ENCODE measurements at regions not wholly inside any gene's neighbourhood (a gene's known extent, or its start where the extent isn't known, plus 50 kb on each side); places are given as distances from the start of the nearest gene placed in this dataset.

- ATAC-seq (no peak), DNase-seq (no peak)
- Histone ChIP-seq H3K36me3 (no peaks in the 10 kb centered on the region), H3K4me3 (no peak overlapping the region), H3K27ac (no peak overlapping the region), H3K9me3 (no peaks in the 10 kb centered on the region), H3K27me3 (peaks cover 0 to 19% (median 0%) of the 10 kb centered on the region in 9 donors), H3K4me1 (peaks cover 0 to 9% (median 2%) of the 10 kb centered on the region in 12 donors)
- TF ChIP-seq POLR2A (IDR thresholded peaks at IDR 0.05) (no peak), CTCF (IDR thresholded peaks at IDR 0.05) (no peak)
- WGBS, 4 donors = 76 to 84% (median 77%) methylated on average over 8 of the region's 8 CpGs
- intact Hi-C loops (cut with DNase I) = no loop called here
Measured at GRCh38 chr22:48093981-48094380, 1331.5 kb downstream of the TBC1D22A start.

GRCh38 chr22:48092866-48093265 is 1330.4 kb downstream of the TBC1D22A start:
- Histone ChIP-seq H3K36me3 (no peaks in the 10 kb centered on the region), H3K4me3 (no peak overlapping the region), H3K9me3 (no peaks in the 10 kb centered on the region), H3K4me1 (peaks cover 0 to 9% (median 2%) of the 10 kb centered on the region in 12 donors), H3K27me3 (peaks cover 0 to 14% (median 0%) of the 10 kb centered on the region in 9 donors), H3K27ac (no peak overlapping the region)
- WGBS, 4 donors = 73 to 81% (median 76%) methylated on average over 4 of the region's 4 CpGs
- ATAC-seq = no peak
- intact Hi-C loops (cut with DNase I) = no loop called here
- TF ChIP-seq POLR2A (IDR thresholded peaks at IDR 0.05) (no peak), CTCF (IDR thresholded peaks at IDR 0.05) (no peak)
- no peak for DNase-seq

DNA sequence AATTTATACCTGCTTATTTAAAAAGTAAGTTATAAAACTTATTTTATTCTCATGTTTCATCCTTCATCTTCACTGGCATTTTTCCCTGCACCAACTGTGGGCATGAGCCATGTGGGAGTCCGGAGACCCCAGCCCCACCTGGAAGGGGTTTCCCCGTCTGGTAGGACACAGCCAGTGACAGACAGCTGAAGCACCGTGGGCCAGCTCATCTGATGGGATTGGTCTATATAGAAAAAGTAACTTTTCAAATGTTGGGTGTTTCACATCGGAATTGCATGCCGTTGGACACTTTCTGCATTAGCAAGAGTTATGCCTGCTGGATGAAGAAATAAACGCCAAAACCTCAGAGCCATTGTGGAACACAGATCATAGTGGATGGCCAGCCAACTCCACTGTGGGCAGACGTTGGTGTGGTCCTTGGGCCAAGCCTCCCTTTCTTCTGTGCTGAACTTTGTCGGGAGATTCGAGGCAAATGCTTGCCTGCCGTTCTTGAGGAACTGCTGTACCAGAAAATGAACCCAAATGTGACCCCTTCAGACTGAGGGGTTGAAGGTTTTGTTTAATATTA is 1329.3 kb downstream of the TBC1D22A start:
- H3K27me3 ChIP-seq = peaks cover 0 to 18% (median 0%) of the 10 kb centered on the region in 9 donors
- intact Hi-C loops (cut with DNase I) = no loop called here
- DNase-seq (no peak), ATAC-seq (no peak)
- no peak overlapping the region for H3K27ac ChIP-seq
- H3K9me3 ChIP-seq = no peaks in the 10 kb centered on the region
- H3K36me3 ChIP-seq = no peaks in the 10 kb centered on the region
- 78 to 86% (median 81%) methylated on average over 10 of the region's 10 CpGs for whole genome bisulfite sequencing, 4 donors
- no peak for TF ChIP-seq CTCF (IDR thresholded peaks at IDR 0.05)
- TF ChIP-seq POLR2A (IDR thresholded peaks at IDR 0.05) = no peak
- peaks cover 0 to 9% (median 2%) of the 10 kb centered on the region in 12 donors for H3K4me1 ChIP-seq
- no peak overlapping the region for H3K4me3 ChIP-seq

DNA sequence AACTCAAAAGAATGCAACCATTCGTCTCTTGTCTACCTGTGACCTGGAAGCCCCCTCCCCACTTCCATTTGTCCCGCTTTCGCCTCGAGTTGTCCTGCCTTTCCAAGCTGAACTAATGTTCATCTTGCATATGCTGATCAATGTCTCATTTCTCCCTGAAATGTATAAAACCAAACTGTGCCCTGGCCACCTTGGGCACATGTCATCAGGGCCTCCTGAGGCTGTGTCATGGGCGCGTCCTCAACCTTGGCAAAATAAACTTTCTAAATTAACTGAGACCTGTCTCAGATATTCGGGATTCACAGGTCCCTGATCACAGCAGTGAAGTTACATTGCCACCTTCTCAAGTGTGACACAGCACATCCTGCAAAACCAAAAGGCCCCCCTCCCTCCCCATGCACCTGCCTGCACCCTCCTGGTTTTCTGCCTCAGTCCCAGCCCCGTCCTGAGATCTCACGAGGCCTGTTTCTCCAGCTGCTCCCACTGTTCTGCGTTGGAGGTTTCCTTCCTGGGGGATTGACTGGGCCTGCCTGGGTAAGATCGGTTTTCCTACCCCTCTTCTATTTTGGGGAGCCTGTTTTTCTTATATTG is 1328.7 kb downstream of the TBC1D22A start:
- intact Hi-C loops (cut with DNase I) = no loop called here
- DNase-seq = no peak
- Histone ChIP-seq H3K4me3 (no peak overlapping the region), H3K27me3 (peaks cover 0 to 18% (median 0%) of the 10 kb centered on the region in 9 donors), H3K36me3 (no peaks in the 10 kb centered on the region), H3K27ac (no peak overlapping the region), H3K9me3 (no peaks in the 10 kb centered on the region), H3K4me1 (peaks cover 0 to 9% (median 2%) of the 10 kb centered on the region in 12 donors)
- no peak for TF ChIP-seq CTCF (IDR thresholded peaks at IDR 0.05)
- TF ChIP-seq POLR2A (IDR thresholded peaks at IDR 0.05) = no peak
- WGBS, 4 donors = 74 to 80% (median 77%) methylated on average over 11 of the region's 11 CpGs
- no peak for ATAC-seq

Data from heart left ventricle (tissue), 16 donors.